ENCODE measurements at regions not wholly inside any gene's neighbourhood (a gene's known extent, or its start where the extent isn't known, plus 50 kb on each side); places are given as distances from the start of the nearest gene placed in this dataset.

DNA sequence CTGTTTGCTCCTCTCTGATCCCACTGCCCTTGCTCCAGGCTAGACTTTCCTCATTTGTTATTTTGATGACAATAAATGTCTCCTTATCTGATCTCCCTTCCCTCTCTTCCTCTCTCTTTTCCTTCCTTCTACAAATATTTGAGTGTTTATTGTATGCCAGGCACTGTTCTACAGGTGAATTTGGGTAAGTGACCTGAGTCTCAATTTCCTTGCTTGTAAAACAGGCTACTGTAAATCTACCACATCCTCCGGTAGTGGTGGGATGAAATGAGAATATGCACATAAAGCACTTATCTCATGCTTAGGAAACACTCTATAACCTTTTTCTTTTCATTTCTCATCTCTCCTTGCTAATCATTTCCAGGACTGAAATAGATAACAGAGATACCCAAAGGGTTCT, 86.4 kb downstream of the HMHB1 start:
- no peak for DNase-seq (ENCODE audit: extremely low read depth, low read depth)
- H3K4me3 ChIP-seq (replicated peaks; ENCODE audit: low read depth, low read length), result no peak overlapping the region
- TF ChIP-seq, protein P1, sequence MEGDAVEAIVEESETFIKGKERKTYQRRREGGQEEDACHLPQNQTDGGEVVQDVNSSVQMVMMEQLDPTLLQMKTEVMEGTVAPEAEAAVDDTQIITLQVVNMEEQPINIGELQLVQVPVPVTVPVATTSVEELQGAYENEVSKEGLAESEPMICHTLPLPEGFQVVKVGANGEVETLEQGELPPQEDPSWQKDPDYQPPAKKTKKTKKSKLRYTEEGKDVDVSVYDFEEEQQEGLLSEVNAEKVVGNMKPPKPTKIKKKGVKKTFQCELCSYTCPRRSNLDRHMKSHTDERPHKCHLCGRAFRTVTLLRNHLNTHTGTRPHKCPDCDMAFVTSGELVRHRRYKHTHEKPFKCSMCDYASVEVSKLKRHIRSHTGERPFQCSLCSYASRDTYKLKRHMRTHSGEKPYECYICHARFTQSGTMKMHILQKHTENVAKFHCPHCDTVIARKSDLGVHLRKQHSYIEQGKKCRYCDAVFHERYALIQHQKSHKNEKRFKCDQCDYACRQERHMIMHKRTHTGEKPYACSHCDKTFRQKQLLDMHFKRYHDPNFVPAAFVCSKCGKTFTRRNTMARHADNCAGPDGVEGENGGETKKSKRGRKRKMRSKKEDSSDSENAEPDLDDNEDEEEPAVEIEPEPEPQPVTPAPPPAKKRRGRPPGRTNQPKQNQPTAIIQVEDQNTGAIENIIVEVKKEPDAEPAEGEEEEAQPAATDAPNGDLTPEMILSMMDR (IDR thresholded peaks at IDR 0.05; ENCODE audit: low read depth, low read length, missing control alignments), result no peak

DNA sequence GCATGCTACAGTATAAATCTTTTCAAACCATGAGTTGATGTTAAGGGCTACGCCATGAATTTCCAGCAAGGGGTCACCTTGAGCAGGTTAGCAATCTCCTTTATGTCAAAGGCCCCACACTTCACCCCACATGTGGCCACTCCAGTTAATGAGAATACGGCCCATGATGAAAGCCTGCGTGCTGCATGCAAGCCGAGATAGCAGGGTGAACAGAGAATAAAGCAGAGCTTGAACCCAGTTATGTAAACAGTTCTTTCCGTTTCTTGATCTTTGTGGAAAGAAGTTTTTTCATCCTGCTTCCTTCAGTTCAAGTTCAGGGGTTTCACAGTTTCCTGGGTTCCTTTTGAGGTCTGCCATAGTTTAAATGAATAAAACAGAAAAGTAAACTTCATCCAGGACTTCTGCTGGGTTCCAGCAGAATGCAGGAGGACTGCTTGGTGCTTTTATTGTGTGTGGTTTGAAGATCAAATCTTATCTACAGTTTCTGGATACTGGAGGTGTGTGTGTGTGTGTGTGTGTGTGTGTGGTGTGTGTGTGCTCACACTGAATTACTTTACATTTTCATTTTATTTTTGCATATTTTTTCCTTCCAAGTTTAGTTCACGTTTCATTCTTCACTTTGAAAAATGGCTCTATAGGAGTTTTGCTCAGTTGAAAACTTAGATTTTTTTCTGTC, 87.1 kb downstream of the HMHB1 start:
- TF ChIP-seq, protein P1 (IDR thresholded peaks at IDR 0.05; ENCODE audit: low read depth, low read length, missing control alignments), result no peak

DNA sequence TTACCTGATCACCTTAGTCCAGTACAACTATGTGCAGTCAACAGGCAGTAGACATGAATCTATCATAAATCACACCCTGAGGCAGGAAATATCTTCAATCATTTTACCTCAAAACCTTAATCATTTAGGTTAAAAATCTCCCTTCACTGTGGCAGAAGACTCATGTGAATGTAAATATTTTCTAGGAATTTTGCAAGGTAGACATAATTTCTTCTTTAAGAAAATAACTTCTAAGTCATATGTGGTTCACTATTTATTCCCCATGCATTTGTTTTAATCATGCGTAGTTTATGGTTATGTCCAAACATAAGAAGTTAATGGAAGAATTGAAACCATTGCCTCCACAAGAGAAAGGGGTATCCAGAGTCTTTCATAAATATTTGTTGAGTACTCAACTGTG, 97.0 kb downstream of the HMHB1 start:
- no peak for DNase-seq (ENCODE audit: extremely low read depth, low read depth)
- no peak overlapping the region for H3K4me3 ChIP-seq (replicated peaks; ENCODE audit: low read depth, low read length)
- TF ChIP-seq, protein P1 (IDR thresholded peaks at IDR 0.05; ENCODE audit: low read depth, low read length, missing control alignments), result no peak

More for the DNA sequence above, 87.1 kb downstream of the HMHB1 start:
- DNase-seq (ENCODE audit: extremely low read depth, low read depth), result no peak
- H3K4me3 ChIP-seq (replicated peaks; ENCODE audit: low read depth, low read length), result no peak overlapping the region

DNA sequence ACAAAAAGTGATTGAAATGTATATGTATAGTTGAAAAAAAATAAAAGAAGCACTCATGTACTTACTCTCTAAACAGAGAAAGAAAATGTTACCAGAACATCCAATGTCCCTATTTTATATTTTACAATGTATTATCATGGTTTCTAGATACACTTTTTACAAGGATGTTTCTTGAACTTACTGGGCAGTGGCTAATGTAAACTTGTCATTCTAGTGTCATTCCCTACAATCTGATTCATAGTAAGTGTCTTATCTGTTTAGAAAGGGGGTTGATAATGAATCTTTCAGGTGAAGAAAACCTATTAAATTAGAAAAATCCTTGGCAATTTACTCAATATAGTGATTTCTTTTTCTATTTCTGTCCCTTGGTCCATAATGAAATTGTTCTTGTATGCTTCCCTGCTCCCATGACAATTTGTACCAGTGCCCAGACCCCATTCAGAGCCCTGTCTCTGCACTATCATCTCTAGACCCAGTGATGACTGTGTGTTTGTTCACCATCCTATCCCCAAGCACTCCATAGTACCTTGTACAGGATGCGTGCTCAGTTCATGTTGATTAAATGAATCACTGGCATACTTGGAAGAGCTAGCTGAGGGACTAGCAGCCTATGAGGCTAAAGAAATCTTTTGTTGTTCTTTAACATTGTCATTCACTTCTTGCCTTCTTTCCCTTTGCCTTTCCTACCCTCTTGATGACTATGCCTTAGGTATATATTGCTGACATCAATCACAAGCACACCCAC, 101.2 kb downstream of the HMHB1 start:
- TF ChIP-seq, protein P1 (IDR thresholded peaks at IDR 0.05; ENCODE audit: low read depth, low read length, missing control alignments), result no peak
- H3K4me3 ChIP-seq (replicated peaks; ENCODE audit: low read depth, low read length), result no peak overlapping the region
- no peak for DNase-seq (ENCODE audit: extremely low read depth, low read depth)

DNA sequence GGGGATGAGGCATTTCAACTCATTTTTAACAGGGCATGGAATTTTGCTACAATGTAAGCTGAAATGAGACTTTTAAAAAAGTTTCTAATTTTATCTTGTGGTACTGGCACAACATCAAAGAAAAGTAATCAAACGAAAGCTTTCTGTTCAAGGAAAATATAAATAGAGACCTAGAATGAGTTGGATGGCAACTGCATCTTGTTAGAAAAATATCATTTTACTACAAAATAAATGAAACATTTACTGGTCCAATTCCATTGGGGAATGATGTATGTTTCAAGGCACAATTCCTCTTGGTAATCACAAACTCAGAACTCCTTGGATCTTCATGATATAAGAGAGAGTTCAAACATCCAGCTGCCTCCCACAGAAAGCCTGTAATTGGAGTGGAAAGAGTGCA, 102.8 kb downstream of the HMHB1 start:
- no peak for DNase-seq (ENCODE audit: extremely low read depth, low read depth)
- TF ChIP-seq, protein P1 (IDR thresholded peaks at IDR 0.05; ENCODE audit: low read depth, low read length, missing control alignments), result no peak
- H3K4me3 ChIP-seq (replicated peaks; ENCODE audit: low read depth, low read length), result no peak overlapping the region

DNA sequence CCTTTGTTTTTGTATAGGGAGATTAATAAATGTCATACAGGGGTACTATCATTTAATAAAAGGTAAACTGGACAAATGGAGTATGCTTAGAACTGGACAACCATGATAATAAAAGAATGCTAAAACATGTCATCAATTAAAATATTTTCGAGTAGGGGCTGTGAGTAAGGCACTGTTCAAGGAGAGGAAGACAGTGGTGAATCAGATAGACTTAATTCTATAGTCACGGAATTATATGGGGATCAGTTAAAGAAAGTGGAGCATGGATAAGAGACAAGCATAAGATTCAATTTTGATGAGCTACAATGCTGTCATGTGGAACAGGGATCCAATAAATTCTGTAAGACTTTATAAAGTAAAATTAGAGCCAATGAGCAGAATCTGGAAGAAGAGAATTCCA, 104.5 kb downstream of the HMHB1 start:
- DNase-seq (ENCODE audit: extremely low read depth, low read depth), result no peak
- TF ChIP-seq, protein P1 (IDR thresholded peaks at IDR 0.05; ENCODE audit: low read depth, low read length, missing control alignments), result no peak

More for the DNA sequence above, 104.5 kb downstream of the HMHB1 start:
- no peak overlapping the region for H3K4me3 ChIP-seq (replicated peaks; ENCODE audit: low read depth, low read length)
